ENCODE measurements at regions not wholly inside any gene's neighbourhood (a gene's known extent, or its start where the extent isn't known, plus 50 kb on each side); places are given as distances from the start of the nearest gene placed in this dataset.
"Not testable (repeated sequence)": the region's sequence is repeated elsewhere in the genome, so short reads cannot be mapped to it uniquely, and the experiment has no call there.

DNA sequence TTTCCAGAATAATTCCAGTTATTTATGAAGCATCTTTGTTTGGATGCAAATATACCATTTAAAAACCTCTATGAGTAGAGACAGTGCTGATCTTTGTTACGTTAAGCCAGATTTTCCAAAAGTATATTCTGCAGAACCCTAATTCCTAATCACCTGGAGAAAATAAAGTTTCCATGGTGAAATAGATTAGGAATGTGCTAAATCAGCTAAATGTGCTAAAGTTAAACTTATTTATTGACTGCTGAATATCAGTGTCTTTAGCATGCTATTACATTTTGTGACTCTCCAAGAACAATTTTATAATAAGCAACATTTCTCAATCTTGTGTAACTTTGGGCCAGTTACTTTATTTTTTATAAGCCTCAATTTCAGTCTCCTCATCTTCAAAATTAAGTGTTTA lies 196.3 kb upstream of the NFIA start:
- no peak for DNase-seq

GRCh38 chr1:60880202-60880601 lies 202.2 kb upstream of the NFIA start:
- no peak for DNase-seq

- DNase-seq: no peak
These were observed 204.0 kb upstream of the NFIA start for GRCh38 chr1:60878323-60878722.

- DNase-seq: no peak
These were observed 205.0 kb upstream of the NFIA start for GRCh38 chr1:60877376-60877775.

GRCh38 chr1:60876952-60877351 lies 205.4 kb upstream of the NFIA start:
- no peak for DNase-seq

GRCh38 chr1:60875138-60875537 lies 207.2 kb upstream of the NFIA start:
- no peak for DNase-seq

- peak; percentile 6 for DNase-seq
These were observed 207.6 kb upstream of the NFIA start for GRCh38 chr1:60874718-60875117.

DNA sequence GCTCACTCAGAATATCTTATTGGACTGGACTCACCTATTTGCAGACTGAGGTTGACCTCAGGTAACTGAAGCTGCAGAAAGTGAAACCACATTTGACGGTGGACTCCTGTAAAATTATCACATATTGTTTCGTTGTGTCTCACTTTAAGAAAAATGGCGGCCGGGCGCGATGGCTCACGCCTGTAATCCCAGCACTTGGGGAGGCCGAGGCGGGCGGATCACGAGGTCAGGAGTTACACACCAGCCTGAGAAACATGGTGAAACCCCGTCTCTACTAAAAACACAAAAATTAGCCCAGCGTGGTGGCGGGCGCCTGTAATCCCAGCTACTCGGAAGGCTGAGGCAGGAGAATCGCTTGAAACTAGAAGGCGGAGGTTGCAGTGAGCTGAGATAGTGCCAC lies 209.0 kb upstream of the NFIA start:
- not testable (repeated sequence) for DNase-seq

- DNase-seq: no peak
These were observed 209.8 kb upstream of the NFIA start for GRCh38 chr1:60872426-60873054.

DNA sequence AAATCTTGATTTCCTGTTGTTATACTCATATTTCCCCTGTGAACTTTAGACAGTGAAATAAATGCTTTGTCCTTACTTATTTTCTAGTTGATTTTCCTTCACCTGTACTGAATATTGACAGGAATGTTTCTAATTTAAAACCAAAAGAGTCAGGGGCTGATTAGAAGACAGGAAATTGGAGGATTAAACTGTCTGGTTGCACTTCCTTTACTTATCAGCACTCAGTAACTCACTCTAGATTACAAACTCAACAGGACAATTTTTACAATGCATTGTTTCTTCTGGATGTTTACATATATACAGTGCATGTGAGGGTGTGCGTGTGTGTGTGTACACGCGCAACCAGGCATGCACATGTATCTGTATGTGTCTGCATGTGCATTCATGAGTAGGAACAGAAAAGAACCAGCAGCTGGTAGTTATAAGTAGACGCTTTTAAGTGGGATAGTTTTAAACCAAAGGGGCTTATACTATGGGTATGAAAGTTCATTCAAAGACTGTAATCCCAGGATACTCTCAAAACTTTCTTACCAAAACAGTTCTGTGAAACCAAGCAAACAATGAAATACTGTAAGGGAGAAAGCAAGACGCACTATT lies 212.0 kb upstream of the NFIA start:
- DNase-seq: no peak

- DNase-seq: no peak
These were observed 213.3 kb upstream of the NFIA start for GRCh38 chr1:60868901-60869663.

DNA sequence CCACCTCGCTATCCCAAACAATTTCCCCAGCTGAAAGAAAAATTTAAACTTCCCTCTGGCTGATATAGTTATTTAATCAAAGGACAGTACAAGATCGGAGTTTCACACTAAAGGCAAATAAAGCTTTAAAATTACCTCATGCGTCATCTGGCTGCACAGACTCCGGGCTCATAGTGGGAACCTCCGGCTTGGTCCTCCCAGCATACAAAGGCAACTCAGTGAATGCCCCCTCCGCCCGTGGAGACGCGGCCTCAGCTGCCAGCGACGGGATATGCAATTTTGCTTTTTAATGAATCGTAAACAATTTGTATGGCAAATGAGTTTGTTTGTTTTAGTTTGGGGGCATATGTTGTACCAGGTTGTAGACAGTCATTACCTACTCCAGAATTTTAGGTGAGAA lies 214.6 kb upstream of the NFIA start:
- no peak for DNase-seq

GRCh38 chr1:60866917-60867531 lies 215.3 kb upstream of the NFIA start:
- no peak for DNase-seq

GRCh38 chr1:60866226-60866900 lies 216.0 kb upstream of the NFIA start:
- DNase-seq: no peak

- DNase-seq: no peak
These were observed 217.2 kb upstream of the NFIA start for GRCh38 chr1:60865166-60865565.

GRCh38 chr1:60864722-60865121 lies 217.6 kb upstream of the NFIA start:
- no peak for DNase-seq

- no peak for DNase-seq
These were observed 219.2 kb upstream of the NFIA start for GRCh38 chr1:60863131-60863530.

DNA sequence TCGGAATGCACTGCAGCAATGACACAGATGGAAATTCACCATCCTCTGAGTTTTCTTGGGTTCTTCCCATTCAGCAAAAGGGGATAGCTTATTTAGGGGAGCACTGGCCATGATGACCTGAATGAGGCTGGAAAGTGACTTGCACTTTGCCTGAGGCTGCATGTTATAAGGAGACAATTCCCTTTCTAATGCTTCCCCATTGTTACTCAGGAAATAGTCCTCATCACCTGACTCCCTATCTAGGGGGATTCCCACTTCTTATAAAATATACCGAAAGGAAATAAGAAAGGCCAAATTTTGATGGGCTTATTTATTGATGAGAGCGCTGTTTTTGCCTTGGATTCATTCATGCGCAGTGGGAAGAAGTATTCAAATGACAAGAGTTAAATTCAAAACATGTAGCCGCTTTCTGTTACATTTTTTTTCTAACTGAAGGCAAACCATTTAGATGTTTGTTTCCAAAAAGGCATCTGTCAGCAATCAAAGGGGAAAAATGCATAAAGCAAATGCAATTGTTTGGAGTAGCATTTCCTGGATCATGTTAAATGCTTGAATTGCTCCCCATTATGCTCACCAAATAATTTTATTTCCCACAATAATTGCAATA lies 220.3 kb upstream of the NFIA start:
- no peak for DNase-seq

GRCh38 chr1:60859111-60859510 lies 223.2 kb upstream of the NFIA start:
- DNase-seq: no peak

GRCh38 chr1:60857851-60858250 lies 224.5 kb upstream of the NFIA start:
- no peak for DNase-seq

- DNase-seq: no peak
These were observed 232.3 kb upstream of the NFIA start for GRCh38 chr1:60850084-60850483.

- DNase-seq: no peak
These were observed 233.0 kb upstream of the NFIA start for GRCh38 chr1:60849401-60849800.

Measured in stimulated activated naive CD4-positive, alpha-beta T cell treated with Interleukin-2 at 50 U/mL for 16 hours (primary cell).